ENCODE measurements at regions not wholly inside any gene's neighbourhood (a gene's known extent, or its start where the extent isn't known, plus 50 kb on each side); places are given as distances from the start of the nearest gene placed in this dataset.
A peak's percentile ranks its signal among the peaks of the same experiment; 100 is the strongest.

DNA sequence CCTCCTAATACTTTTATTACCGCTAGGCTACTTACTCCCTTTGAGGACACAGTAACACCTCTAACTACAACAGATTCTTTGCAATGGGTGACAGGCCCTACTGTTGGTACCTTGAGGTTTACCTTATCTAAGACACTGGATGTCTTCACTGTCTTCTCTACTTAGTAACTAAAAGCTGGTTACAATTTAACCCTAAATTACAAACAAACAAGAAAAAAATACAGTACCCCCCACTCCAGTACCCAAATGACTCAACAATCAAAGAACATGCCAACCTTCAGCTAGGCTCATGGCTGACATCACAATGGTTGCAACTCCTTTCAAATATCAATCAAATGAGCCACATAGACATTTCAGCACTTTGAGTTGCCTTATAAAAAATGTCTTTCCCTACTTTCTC, 198.0 kb downstream of the GUCY2F start:
- POLR2A ChIA-PET, result no interaction called here
- CTCF ChIA-PET, result interaction anchor here (1.2 kb wide), 1 partner anchor 12 kb away, joined by 3 read pairs; no protein-coding TSS in a partner anchor
- H3K4me3 ChIP-seq (ENCODE audit: low read depth, low read length), result no peak overlapping the region
- TF ChIP-seq, protein P1, sequence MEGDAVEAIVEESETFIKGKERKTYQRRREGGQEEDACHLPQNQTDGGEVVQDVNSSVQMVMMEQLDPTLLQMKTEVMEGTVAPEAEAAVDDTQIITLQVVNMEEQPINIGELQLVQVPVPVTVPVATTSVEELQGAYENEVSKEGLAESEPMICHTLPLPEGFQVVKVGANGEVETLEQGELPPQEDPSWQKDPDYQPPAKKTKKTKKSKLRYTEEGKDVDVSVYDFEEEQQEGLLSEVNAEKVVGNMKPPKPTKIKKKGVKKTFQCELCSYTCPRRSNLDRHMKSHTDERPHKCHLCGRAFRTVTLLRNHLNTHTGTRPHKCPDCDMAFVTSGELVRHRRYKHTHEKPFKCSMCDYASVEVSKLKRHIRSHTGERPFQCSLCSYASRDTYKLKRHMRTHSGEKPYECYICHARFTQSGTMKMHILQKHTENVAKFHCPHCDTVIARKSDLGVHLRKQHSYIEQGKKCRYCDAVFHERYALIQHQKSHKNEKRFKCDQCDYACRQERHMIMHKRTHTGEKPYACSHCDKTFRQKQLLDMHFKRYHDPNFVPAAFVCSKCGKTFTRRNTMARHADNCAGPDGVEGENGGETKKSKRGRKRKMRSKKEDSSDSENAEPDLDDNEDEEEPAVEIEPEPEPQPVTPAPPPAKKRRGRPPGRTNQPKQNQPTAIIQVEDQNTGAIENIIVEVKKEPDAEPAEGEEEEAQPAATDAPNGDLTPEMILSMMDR (IDR thresholded peaks at IDR 0.05; ENCODE audit: insufficient read depth, low read length, missing control alignments), result no peak
- DNase-seq (ENCODE audit: low read depth, low spot score), result no peak

DNA sequence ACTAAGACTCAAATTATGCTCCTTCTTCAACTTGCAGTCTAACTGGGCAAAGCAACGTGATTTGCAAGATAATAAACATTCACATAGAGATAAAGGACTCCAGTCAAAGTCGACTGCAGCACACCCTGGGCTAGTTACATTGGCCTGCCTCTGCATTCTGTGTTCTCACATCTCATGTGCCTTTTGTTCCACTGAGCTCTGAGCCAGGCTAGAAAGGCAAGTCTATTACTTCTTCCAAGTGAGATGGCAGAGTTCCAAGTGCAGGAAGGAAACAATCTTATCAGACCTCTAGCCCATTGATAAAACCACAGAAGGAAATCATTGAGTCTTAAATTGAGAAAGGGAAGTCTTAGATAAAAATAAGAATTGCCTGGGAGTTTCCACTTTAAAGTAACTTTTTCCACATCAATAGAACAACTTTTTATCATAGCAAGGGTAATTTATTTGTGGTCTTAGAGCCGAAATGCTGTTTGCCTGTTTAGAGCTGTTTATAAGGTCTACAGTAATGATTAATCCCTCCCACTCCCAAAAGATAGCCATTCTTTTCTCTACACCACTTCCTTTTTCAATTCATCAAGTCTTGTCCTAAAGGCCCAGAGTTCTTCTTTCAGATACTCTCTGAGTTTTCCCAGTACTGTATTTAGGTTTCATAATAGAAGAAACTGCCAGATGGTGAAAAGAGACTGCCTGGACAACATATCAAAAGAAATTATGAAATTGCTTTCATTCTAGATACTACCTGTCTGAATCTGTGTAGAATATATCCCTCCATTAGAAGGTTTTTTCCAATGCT, 200.2 kb downstream of the GUCY2F start:
- no peak for DNase-seq (ENCODE audit: low read depth, low spot score)
- ChIA-PET POLR2A (no interaction called here), CTCF (no interaction called here)
- TF ChIP-seq, protein P1 (IDR thresholded peaks at IDR 0.05; ENCODE audit: insufficient read depth, low read length, missing control alignments), result no peak
- H3K4me3 ChIP-seq (ENCODE audit: low read depth, low read length), result no peak overlapping the region

DNA sequence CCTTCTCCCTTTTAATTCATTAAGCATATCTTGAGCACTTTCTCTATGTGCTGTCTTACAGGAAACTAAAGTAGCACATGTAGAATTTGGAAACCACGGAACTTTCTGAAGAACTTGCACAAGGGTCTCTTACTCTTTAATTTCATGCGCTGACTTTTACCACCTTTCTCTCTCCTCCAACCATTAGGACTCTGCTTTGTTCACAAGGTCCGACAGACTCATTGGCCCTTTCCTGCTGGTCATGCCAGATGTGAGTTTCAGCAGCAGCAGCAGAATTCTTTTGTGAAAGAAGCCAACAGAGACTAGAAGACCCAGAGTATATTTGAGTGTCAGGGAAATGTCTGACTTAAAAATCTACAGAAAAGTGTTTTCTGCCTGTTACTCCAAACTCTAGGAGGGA, 207.1 kb downstream of the GUCY2F start:
- POLR2A ChIA-PET, result no interaction called here
- CTCF ChIA-PET, result no interaction called here
- H3K4me3 ChIP-seq (ENCODE audit: low read depth, low read length), result no peak overlapping the region
- DNase-seq (ENCODE audit: low read depth, low spot score), result no peak
- TF ChIP-seq, protein P1 (IDR thresholded peaks at IDR 0.05; ENCODE audit: insufficient read depth, low read length, missing control alignments), result no peak

DNA sequence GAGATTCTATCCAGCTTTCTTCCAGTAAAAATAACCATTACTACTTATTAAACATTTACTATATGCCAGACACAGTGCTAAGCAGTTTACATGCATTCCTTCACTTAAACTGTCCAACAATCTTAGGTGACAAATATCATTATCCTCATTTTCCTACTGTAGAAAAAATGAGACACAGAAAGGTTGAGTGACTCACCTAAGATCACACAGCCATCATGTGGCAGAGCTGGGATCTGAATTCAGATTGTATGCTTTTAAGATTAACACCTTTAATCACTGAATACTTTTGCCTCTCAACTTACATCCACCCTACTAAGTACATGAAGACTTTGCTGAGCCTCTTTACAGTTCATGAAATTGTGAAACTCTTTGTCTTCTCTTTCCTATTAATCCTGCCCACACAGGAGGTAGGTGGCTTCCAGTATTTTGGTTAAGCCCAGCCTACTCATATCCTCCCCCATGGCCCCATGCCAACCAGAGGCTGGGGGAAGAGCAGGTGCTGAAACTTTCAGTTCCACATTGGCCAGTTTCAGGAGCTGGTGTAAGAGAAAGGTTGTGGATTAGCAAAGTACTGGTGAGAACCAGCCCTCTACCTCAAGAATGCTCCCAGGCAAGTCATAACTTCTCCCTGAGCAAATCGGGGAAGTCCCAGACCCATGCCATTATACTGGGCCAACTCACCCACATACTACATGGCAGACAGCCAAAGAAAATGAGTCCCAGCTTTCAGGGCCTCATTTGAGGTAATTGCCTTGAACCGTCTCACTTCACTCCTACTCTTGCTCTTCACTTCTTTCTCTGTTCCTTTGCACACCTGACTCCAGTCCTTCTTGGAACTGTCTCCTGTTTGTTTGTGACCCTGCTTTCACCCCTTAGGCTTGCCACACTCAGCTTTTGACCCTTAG, 211.1 kb downstream of the GUCY2F start:
- CTCF ChIA-PET, result no interaction called here
- peak; percentile 2 for DNase-seq (ENCODE audit: low read depth, low spot score)

DNA sequence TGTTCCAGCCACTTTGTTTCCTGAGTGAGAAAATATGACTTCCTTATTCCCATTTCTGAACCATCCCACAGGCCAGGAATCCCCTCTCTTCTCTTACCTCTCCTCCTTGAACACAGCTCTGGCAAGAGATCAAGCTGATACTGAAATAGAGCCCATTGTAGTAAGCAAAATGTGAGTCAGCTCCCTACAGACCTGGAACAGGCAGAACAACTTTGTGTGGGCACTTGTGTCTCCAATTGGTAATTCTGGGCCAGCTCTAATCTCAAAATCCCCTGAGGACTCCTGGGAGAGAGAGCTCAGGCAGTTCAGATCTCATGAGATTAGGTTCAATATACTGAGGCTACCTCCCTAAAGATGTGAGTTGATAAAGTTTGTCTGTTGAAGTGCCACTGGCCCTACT, 213.5 kb downstream of the GUCY2F start:
- DNase-seq (ENCODE audit: low read depth, low spot score), result no peak
- ChIA-PET CTCF (no interaction called here), POLR2A (no interaction called here)
- TF ChIP-seq, protein P1 (IDR thresholded peaks at IDR 0.05; ENCODE audit: insufficient read depth, low read length, missing control alignments), result no peak
- no peak overlapping the region for H3K4me3 ChIP-seq (ENCODE audit: low read depth, low read length)

More for the DNA sequence above, 211.1 kb downstream of the GUCY2F start:
- H3K4me3 ChIP-seq (ENCODE audit: low read depth, low read length), result no peak overlapping the region
- TF ChIP-seq, protein P1 (IDR thresholded peaks at IDR 0.05; ENCODE audit: insufficient read depth, low read length, missing control alignments), result no peak
- POLR2A ChIA-PET, result no interaction called here

DNA sequence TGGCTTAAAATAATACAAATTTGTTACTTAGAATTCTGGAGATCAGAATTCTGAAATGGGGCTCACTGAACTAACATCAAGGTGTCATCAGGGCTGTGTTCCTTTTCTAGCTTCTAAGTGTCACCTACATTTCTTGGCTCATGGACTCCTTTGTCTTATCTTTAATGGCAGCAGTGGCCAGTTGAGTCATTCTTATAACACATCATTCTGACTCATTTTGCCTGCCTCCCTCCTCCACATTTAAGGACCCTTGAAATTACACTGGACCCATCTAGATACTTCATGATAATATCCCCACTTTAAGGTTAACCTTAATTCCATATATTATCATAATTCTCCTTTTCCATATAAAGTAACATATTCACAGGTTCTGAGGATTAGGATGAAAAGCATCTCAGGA, 215.9 kb downstream of the GUCY2F start:
- no peak for DNase-seq (ENCODE audit: low read depth, low spot score)
- CTCF ChIA-PET, result no interaction called here
- POLR2A ChIA-PET, result no interaction called here
- TF ChIP-seq, protein P1 (IDR thresholded peaks at IDR 0.05; ENCODE audit: insufficient read depth, low read length, missing control alignments), result no peak
- H3K4me3 ChIP-seq (ENCODE audit: low read depth, low read length), result no peak overlapping the region

Data from AG04449 (cell line).